OCI-LY1 (cell line): ENCODE measurements at regions not wholly inside any gene's neighbourhood (a gene's known extent, or its start where the extent isn't known, plus 50 kb on each side); places are given as distances from the start of the nearest gene placed in this dataset.

ENCODE experiments used
- H2AFZ ChIP-seq: fragments of 200-600 bp; sonication (generic), shearing (Covaris generic); 2 replicates; pipeline ENCODE4 v1.6.0; 2014; ENCODE audit warnings: antibody characterized with exemption, mild to moderate bottlenecking, low read length
- H3F3A ChIP-seq: fragments of 200-600 bp; sonication (generic), shearing (Covaris generic); 2 replicates; pipeline ENCODE4 v1.6.0; 2014; ENCODE audit warnings: mild to moderate bottlenecking, antibody characterized with exemption, low read length, moderate library complexity; ENCODE audit not compliant: insufficient read depth
- H3K27ac ChIP-seq: fragments of 200-600 bp; sonication (generic); 2 replicates; pipeline ENCODE4 v1.5.1; 2014; ENCODE audit warnings: low read length, mixed run types, mild to moderate bottlenecking, low read depth; ENCODE audit not compliant: poor library complexity, severe bottlenecking
- H3K27me3 ChIP-seq: fragments of 200-600 bp; sonication (generic); 2 replicates; pipeline ENCODE4 v1.6.0; 2014; ENCODE audit warnings: antibody characterized with exemption, mild to moderate bottlenecking, low read length, moderate library complexity; ENCODE audit not compliant: insufficient read depth
- H3K36me3 ChIP-seq: fragments of 200-600 bp; sonication (generic); 2 replicates; pipeline ENCODE4 v1.6.1; 2014; ENCODE audit warnings: mild to moderate bottlenecking, antibody characterized with exemption, low read length, moderate library complexity, mixed read lengths; ENCODE audit not compliant: insufficient read depth
- H3K4me1 ChIP-seq: fragments of 200-600 bp; sonication (generic); 2 replicates; pipeline ENCODE4 v1.5.1; 2014; ENCODE audit warnings: mild to moderate bottlenecking, low read length, moderate library complexity; ENCODE audit not compliant: insufficient read depth, severe bottlenecking
- H3K4me2 ChIP-seq: fragments of 200-600 bp; sonication (generic), shearing (Covaris generic); 2 replicates; pipeline ENCODE4 v1.6.1; 2014; ENCODE audit warnings: low read length
- H3K4me3 ChIP-seq: fragments of 200-600 bp; sonication (generic); 2 replicates; pipeline ENCODE4 v1.5.1; 2014; ENCODE audit warnings: low read length, low read depth, mild to moderate bottlenecking, mixed read lengths; ENCODE audit not compliant: poor library complexity, severe bottlenecking
- H3K79me2 ChIP-seq: fragments of 200-600 bp; shearing (Covaris generic); 2 replicates; pipeline ENCODE4 v1.6.1; 2016; ENCODE audit warnings: mixed run types, low read length, mixed read lengths; ENCODE audit not compliant: insufficient read depth
- H3K9ac ChIP-seq: fragments of 200-600 bp; sonication (generic), shearing (Covaris generic); 2 replicates; pipeline ENCODE4 v1.6.1; 2014; ENCODE audit warnings: mild to moderate bottlenecking, low read length, mixed read lengths
- H3K9me2 ChIP-seq: fragments of 200-600 bp; sonication (generic), shearing (Covaris generic); 2 replicates; pipeline ENCODE4 v1.6.1; 2014; ENCODE audit warnings: low read depth, mild to moderate bottlenecking, low read length, mixed read lengths
- H3K9me3 ChIP-seq: fragments of 200-600 bp; shearing (Covaris generic); 2 replicates; pipeline ENCODE4 v1.6.1; 2014; ENCODE audit warnings: low read length, mixed read lengths
- H4K20me1 ChIP-seq: fragments of 200-600 bp; sonication (generic), shearing (Covaris generic); 2 replicates; pipeline ENCODE4 v1.6.0; 2016; ENCODE audit warnings: mild to moderate bottlenecking, low read length; ENCODE audit not compliant: insufficient read depth
- CTCF ChIP-seq: fragments of 200-600 bp; sonication (generic), shearing (Covaris generic); IDR thresholded peaks from 2 replicates; pipeline ENCODE4 v1.5.1; 2017; ENCODE audit warnings: mild to moderate bottlenecking, antibody characterized with exemption, low read length, moderate library complexity, mixed read lengths
- EZH2 ChIP-seq: fragments of 200-600 bp; sonication (generic), shearing (Covaris generic); IDR thresholded peaks from 2 replicates; pipeline ENCODE4 v1.8.0; 2017; ENCODE audit warnings: borderline replicate concordance, mixed run types, mild to moderate bottlenecking, antibody characterized with exemption, low read length, moderate library complexity, mixed read lengths

- no peaks in the 10 kb centered on the region for H3K9me2 ChIP-seq
- H3K9ac ChIP-seq = no peak overlapping the region
- H3K9me3 ChIP-seq = no peaks in the 10 kb centered on the region
- H3K4me2 ChIP-seq = no peak overlapping the region
- H3K4me1 ChIP-seq = no peaks in the 10 kb centered on the region
- H2AFZ ChIP-seq = no peak overlapping the region
- no peak for TF ChIP-seq EZH2
- TF ChIP-seq CTCF = no peak
- H3K27me3 ChIP-seq = no peaks in the 10 kb centered on the region
- H3K27ac ChIP-seq = no peak overlapping the region
- no peaks in the 10 kb centered on the region for H3K36me3 ChIP-seq
- no peaks in the 10 kb centered on the region for H4K20me1 ChIP-seq
- no peaks in the 10 kb centered on the region for H3F3A ChIP-seq
- no peak overlapping the region for H3K4me3 ChIP-seq
- no peaks in the 10 kb centered on the region for H3K79me2 ChIP-seq
Observed at GRCh38 chr5:82849885-82850284, 227.3 kb downstream of the TMEM167A start.

DNA sequence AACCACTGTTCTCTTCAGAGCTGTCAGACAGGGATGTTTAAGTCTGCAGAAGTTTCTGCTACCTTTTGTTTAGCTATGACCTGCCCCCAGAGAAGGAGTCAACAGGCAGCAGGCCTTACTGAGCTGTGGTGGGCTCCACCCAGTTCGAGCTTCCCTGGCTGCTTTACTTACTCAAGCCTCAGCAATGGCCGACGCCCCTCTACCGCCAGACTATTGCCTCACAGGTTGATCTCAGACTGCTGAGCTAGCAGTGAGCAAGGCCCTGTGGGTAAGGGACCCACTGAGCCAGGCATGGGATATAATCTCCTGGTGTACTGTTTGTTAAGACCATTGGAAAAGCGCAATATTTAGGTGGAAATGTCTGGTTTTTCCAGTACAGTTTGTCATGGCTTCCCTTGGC, 229.6 kb downstream of the TMEM167A start:
- H3K27ac ChIP-seq = no peak overlapping the region
- no peaks in the 10 kb centered on the region for H3K9me3 ChIP-seq
- no peaks in the 10 kb centered on the region for H3K27me3 ChIP-seq
- no peaks in the 10 kb centered on the region for H4K20me1 ChIP-seq
- H3K4me2 ChIP-seq = no peak overlapping the region
- no peak overlapping the region for H2AFZ ChIP-seq
- H3K9me2 ChIP-seq = no peaks in the 10 kb centered on the region
- H3K4me3 ChIP-seq = no peak overlapping the region
- no peaks in the 10 kb centered on the region for H3K4me1 ChIP-seq
- H3F3A ChIP-seq = no peaks in the 10 kb centered on the region
- TF ChIP-seq CTCF (no peak), EZH2 (no peak)
- no peaks in the 10 kb centered on the region for H3K79me2 ChIP-seq
- H3K9ac ChIP-seq = no peak overlapping the region
- no peaks in the 10 kb centered on the region for H3K36me3 ChIP-seq

GRCh38 chr5:82839881-82840280, 237.3 kb downstream of the TMEM167A start:
- Histone ChIP-seq H4K20me1 (no peaks in the 10 kb centered on the region), H3K4me2 (no peak overlapping the region), H3K27me3 (no peaks in the 10 kb centered on the region), H3K27ac (no peak overlapping the region), H3K4me1 (no peaks in the 10 kb centered on the region), H3K36me3 (no peaks in the 10 kb centered on the region), H3K9ac (no peak overlapping the region), H3K9me2 (no peaks in the 10 kb centered on the region), H3K79me2 (no peaks in the 10 kb centered on the region), H3K4me3 (no peak overlapping the region), H2AFZ (no peak overlapping the region), H3F3A (no peaks in the 10 kb centered on the region), H3K9me3 (no peaks in the 10 kb centered on the region)
- TF ChIP-seq CTCF (no peak), EZH2 (no peak)
